ENCODE measurements at regions not wholly inside any gene's neighbourhood (a gene's known extent, or its start where the extent isn't known, plus 50 kb on each side); places are given as distances from the start of the nearest gene placed in this dataset.

DNA sequence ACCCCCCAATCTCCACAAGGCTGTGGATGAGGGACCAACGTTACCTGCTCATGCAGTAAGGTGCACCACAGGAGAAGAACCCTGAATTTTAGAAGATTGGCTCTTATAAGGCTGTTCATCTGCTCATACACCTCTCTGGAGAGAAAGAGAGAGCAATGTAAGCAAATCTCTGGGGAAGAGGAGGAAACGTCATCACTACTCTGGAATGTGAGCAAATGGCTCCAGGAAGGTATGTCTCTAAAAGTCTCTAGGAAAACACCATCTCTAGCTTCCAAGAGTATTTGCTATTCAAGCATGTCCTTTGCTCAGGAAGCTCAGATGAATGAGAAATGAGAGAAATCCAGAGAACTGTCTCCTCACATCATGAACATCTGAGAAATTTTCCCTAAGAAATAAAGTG, 235.4 kb downstream of the TBL1XR1 start:
- DNase-seq (ENCODE audit: extremely low read depth in 1 of 4, low spot score in 3 of 4) (no peak), FAIRE-seq (no peak), ATAC-seq (no peak)
- Histone ChIP-seq H2AFZ (ENCODE audit: low read depth, low read length) (no peak overlapping the region; the same call in 1 of the 2 replicates), H3K9me1 (ENCODE audit: control insufficient read depth, insufficient read depth, low read length) (no peaks in the 10 kb centered on the region), H4K20me1 (replicated peaks; ENCODE audit: control insufficient read depth, insufficient read depth, low read length) (no peaks in the 10 kb centered on the region), H3K27ac (ENCODE audit: extremely low read depth, low read depth, low read length) (no peak overlapping the region), H3K9me3 (replicated peaks; ENCODE audit: control insufficient read depth, insufficient read depth, low read depth, low read length) (no peaks in the 10 kb centered on the region; the same call in 1 of the 2 replicates), H3K36me3 (ENCODE audit: control insufficient read depth, insufficient read depth, low read length) (no peaks in the 10 kb centered on the region), H3K4me3 (no peak overlapping the region), H3K9ac (ENCODE audit: insufficient read depth in 1 of 2, low read depth in 2 of 2, low read length in 2 of 2) (no peak overlapping the region), H3K27me3 (ENCODE audit: control insufficient read depth in 2 of 2, insufficient read depth in 2 of 2, low read length in 2 of 2) (no peaks in the 10 kb centered on the region), H3K4me2 (ENCODE audit: insufficient read depth, low read length) (no peak overlapping the region), H3K4me1 (replicated peaks in 1 of 2; ENCODE audit: control insufficient read depth in 2 of 2, insufficient read depth in 2 of 2, low read length in 2 of 2) (peaks cover 0 to 4% of the 10 kb centered on the region in 2 experiments; a peak in 2 of 5 replicates), H3K79me2 (ENCODE audit: control insufficient read depth, insufficient read depth, low read length) (no peaks in the 10 kb centered on the region)
- TF ChIP-seq BACH1 (tag; IDR thresholded peaks at IDR 0.05): no peak
- TF ChIP-seq RHOXF2B (CRISPR knock-in tag; conservative IDR thresholded peaks at IDR 0.05): no peak
- TF ChIP-seq FOSL1 (tag; conservative IDR thresholded peaks at IDR 0.05): no peak
- no peak for TF ChIP-seq POLR2G (IDR thresholded peaks at IDR 0.05; ENCODE audit: low read depth, low read length)
- no peak for TF ChIP-seq HLTF (IDR thresholded peaks at IDR 0.05)
- TF ChIP-seq C11orf30 (IDR thresholded peaks at IDR 0.05; ENCODE audit: low read depth): no peak
- TF ChIP-seq KLF10 (CRISPR knock-in tag; IDR thresholded peaks at IDR 0.05): no peak
- TF ChIP-seq ZNF175 (CRISPR knock-in tag; IDR thresholded peaks at IDR 0.05; ENCODE audit: low read depth): no peak
- TF ChIP-seq TCF7L2 (IDR thresholded peaks at IDR 0.05; ENCODE audit: low read depth, low read length): no peak
- TF ChIP-seq FIP1L1 (IDR thresholded peaks at IDR 0.05; ENCODE audit: low read depth, low read length, poor library complexity, severe bottlenecking): no peak
- TF ChIP-seq HDAC8 (tag; IDR thresholded peaks at IDR 0.05): no peak
- in situ Hi-C loops (cut with MboI) (no loop called here), intact Hi-C loops (cut with micrococcal nuclease) (loop anchor here (10.0 kb wide), 1 partner anchor 223 kb away; no protein-coding TSS in a partner anchor)
- WGBS (ENCODE audit: insufficient coverage, low coverage, missing lambda C conversion rate): 28% methylated on average over 2 of the region's 2 CpGs
- ChIA-PET CTCF (ENCODE audit: low intra/inter-chr PET ratio) (no interaction called here), POLR2A (interaction anchor here (1.1 kb wide), 1 partner anchor 236 kb away, joined by 3 read pairs; the partner anchor contains the start of gene TBL1XR1)
- BruUV-seq (replicated peaks): no TSS peak

Data from K562 (cell line).